AG09309 (cell line): ENCODE measurements at regions not wholly inside any gene's neighbourhood (a gene's known extent, or its start where the extent isn't known, plus 50 kb on each side); places are given as distances from the start of the nearest gene placed in this dataset.

Experiments
- DNase-seq: peaks from one replicate; pipeline ENCODE4 v3.0.0-alpha.2; 2010; ENCODE audit warnings: low read depth
- H3K4me3 ChIP-seq: 2 replicates; pipeline ENCODE4 v1.5.1; 2011; ENCODE audit warnings: mild to moderate bottlenecking, low read depth, low read length, moderate library complexity; ENCODE audit not compliant: control insufficient read depth
- TF ChIP-seq, protein P1 (sequence below): IDR thresholded peaks from 2 replicates; pipeline ENCODE4 v1.5.1; 2011; ENCODE audit warnings: mild to moderate bottlenecking, low read depth, low read length, inconsistent platforms; ENCODE audit not compliant: insufficient read depth, control insufficient read depth; ENCODE audit errors: missing control alignments

DNA sequence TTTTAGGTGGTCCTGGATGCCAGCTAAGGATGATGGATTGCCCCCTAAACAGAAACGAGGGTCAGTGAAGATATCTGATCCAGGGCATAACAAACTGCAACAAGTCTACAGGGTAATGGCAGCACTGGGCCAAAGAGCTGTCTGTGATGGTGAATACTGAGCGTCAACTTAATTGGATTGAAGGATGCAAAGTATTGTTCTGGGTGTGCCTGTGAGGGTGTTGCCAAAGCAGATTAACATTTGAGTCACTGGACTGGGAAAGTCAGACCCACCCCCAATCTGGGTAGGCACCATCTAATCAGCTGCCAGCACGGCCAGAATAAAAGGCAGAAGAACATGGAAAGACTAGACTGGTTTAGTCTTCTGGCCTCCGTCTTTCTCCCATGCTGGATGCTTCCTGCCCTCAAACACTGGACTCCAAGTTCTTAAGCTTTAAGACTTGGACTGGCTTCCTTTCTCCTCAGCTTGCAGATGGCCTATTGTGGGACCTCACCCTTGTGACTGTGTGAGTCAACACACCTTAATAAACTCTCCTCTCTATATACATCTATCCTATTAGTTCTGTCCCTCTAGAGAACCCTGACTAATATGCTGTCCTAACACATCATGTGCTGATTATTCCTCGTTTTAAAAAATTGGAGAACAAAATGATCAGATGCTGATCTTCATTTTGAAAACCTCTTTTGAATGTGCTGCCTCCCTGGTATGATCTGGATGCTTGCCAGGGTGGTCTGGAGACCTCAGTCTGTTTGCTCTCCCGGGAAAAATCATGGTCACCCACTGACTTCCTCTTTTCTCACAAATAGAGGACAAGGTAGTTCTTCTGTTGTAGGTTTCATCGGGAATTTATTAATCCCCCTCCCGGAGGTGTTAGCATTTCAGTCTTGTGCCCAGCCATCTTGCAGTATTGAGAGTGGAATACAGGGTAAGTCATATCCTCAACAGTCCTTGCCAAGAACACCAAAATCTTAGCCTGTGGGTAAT, 234.7 kb downstream of the SETD4 start:
- TF ChIP-seq, protein P1, sequence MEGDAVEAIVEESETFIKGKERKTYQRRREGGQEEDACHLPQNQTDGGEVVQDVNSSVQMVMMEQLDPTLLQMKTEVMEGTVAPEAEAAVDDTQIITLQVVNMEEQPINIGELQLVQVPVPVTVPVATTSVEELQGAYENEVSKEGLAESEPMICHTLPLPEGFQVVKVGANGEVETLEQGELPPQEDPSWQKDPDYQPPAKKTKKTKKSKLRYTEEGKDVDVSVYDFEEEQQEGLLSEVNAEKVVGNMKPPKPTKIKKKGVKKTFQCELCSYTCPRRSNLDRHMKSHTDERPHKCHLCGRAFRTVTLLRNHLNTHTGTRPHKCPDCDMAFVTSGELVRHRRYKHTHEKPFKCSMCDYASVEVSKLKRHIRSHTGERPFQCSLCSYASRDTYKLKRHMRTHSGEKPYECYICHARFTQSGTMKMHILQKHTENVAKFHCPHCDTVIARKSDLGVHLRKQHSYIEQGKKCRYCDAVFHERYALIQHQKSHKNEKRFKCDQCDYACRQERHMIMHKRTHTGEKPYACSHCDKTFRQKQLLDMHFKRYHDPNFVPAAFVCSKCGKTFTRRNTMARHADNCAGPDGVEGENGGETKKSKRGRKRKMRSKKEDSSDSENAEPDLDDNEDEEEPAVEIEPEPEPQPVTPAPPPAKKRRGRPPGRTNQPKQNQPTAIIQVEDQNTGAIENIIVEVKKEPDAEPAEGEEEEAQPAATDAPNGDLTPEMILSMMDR, result no peak
- no peak for DNase-seq
- H3K4me3 ChIP-seq, result no peak overlapping the region

DNA sequence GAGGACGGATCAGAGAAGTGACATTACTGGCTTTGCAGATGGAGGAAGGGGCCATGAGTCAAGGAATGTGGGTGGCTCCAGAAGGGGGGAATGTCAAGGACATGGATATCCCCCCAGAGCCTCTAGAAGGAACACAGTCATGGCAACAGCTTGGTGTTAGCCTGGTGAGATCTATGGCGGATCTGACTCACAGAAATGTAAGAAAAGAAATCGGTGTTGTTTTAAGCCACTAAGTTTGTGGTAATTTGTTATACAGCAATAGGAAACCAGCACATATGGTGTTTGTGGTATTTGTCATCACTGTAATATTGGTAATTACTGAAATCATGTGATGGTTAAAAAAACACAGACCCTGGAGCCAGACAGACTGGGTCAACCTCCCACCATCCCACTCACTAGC, 236.2 kb downstream of the SETD4 start:
- TF ChIP-seq, protein P1, result no peak
- no peak overlapping the region for H3K4me3 ChIP-seq
- no peak for DNase-seq

DNA sequence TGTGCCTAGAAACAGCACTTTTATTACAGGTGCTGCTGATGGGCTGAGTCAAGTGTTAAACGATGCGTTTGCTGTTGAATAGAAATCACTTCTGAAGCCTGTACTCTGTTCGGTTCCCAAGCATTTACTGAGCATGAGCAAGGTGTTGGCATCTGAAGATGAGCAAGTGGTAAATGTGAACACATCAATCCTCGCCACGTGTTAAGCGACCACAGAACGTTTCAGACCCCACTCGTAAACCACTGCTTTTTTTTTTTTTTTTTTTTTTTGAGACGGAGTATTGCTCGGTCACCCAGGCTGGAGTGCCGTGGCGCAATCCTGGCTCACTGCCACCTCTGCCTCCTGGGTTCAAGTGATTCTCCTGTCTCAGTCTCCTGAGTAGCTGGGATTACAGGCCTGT, 241.2 kb downstream of the SETD4 start:
- DNase-seq, result no peak
- no peak overlapping the region for H3K4me3 ChIP-seq
- TF ChIP-seq, protein P1, result no peak

DNA sequence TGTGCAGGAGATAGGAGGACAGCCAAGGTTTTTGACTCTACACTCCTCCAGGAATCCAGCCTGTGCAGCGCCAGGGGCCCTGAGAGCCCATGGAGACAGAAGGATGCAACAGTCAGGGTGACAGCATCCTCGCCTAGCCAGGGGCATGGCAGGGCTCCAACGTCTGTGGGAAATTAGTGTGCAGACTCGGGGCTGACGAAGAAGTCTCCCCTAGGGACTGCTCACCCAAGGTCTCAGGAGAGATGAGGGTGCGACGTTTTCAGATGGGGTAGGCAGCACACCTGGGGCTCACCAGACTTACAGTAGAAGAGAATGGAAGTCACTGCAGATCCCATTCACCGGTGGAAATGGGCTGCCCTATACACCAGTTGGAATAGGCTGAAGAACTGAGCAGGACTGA, 241.7 kb downstream of the SETD4 start:
- no peak overlapping the region for H3K4me3 ChIP-seq

DNA sequence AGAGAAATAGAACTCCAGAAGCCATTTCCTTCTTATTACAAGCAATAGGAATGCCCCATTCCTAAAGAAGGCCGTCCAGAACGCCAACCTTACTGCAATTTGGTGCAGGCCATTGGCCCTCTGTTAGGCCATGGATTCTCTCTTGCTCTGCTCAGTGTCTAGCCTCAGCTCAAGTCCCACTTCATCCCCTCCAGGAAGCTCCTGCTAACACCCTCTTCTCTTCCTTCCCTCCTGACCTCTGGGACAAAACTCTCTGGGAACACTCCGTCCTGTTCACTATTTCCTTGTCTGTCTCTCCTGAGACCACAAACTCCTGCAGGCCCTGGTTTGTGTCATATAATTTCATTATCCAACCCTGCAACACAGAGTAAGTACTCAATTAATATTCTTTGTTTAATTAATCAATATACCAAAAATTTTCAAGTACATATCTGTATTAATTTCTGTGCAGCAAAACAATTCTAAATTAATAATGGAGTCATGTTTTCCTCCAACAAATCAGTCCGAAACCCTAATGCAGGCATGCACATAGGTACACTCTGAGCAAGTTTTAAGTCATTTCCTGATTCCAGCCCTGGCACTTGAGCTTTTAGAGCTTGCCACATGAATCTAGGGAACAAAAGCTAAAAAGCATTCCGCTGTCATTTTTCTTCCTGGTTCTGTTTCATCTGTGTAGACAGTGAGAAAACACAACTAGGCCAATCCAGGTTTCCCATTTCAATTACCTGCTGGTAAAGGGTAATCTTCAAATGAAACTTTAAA, 245.3 kb downstream of the SETD4 start:
- no peak overlapping the region for H3K4me3 ChIP-seq
- TF ChIP-seq, protein P1, result no peak
- DNase-seq, result no peak

More for the DNA sequence above, 241.7 kb downstream of the SETD4 start:
- TF ChIP-seq, protein P1, result no peak
- no peak for DNase-seq

DNA sequence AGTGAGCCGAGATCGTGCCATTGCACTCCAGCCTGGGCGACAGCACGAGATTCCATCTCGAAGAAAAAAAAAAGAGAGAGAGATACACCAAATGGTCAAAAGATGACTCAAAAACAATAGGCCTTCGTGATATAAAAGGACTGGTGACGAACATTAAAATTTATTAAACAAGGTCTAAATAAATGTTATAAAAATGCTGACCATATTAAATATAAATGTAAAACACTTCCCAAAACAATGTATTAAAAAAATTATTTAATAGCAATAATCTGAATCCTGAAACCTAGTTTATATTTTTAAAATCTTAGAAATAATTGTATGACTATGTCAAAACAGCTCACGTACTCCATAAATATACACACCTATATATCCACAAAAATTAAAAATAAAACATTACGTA, 247.6 kb downstream of the SETD4 start:
- DNase-seq, result no peak
- H3K4me3 ChIP-seq, result no peak overlapping the region
- TF ChIP-seq, protein P1, result no peak
